Gastroesophageal sphincter (tissue), 4 donors: ENCODE measurements at regions not wholly inside any gene's neighbourhood (a gene's known extent, or its start where the extent isn't known, plus 50 kb on each side); places are given as distances from the start of the nearest gene placed in this dataset.

Experiments
- ATAC-seq: fragments of 150-250 bp; one replicate; pipeline ENCODE4 v1.9.1; 2016; ENCODE audit warnings: mild to moderate bottlenecking, moderate library complexity
- H3K27ac ChIP-seq, 4 donors: fragments of 200-600 bp; sonication (generic) in 3 of 4; 1 replicate in 3 of 4; 2 replicates in 1 of 4; pipeline ENCODE4 v1.5.1; 2016 to 2019
- H3K27me3 ChIP-seq: fragments of 200-600 bp; sonication (generic); one replicate; pipeline ENCODE4 v1.5.1; 2019
- H3K36me3 ChIP-seq, 2 donors: fragments of 200-600 bp; sonication (generic); one replicate each; pipeline ENCODE4 v1.5.1; 2019; ENCODE audit warnings: control low read depth in 1 of 2
- H3K4me1 ChIP-seq, 3 donors: fragments of 200-600 bp; sonication (generic); 1 replicate in 2 of 3; 2 replicates in 1 of 3; pipeline ENCODE4 v1.5.1; 2016 to 2019; ENCODE audit warnings: control low read depth in 2 of 3
- H3K4me3 ChIP-seq, 2 donors: fragments of 200-600 bp; sonication (generic); one replicate each; pipeline ENCODE4 v1.5.1; 2019; ENCODE audit warnings: mild to moderate bottlenecking in 1 of 2, moderate library complexity in 1 of 2
- H3K9me3 ChIP-seq, 3 donors: fragments of 200-600 bp; sonication (generic); one replicate each; pipeline ENCODE4 v1.5.1; 2017 to 2019; ENCODE audit warnings: control low read depth in 2 of 3
- CTCF ChIP-seq, 4 experiments: fragments of 200-600 bp in 2 of 4; fragments of 450-650 bp in 2 of 4; sonication (generic) in 1 of 4; IDR thresholded peaks; one replicate each; pipeline ENCODE4 v1.5.1; 2017 to 2019; ENCODE audit warnings: antibody characterized with exemption in 4 of 4, mild to moderate bottlenecking in 2 of 4, moderate library complexity in 2 of 4
- EP300 ChIP-seq: sonication (generic); formaldehyde crosslinking; IDR thresholded peaks from one replicate; pipeline ENCODE4 v1.6.1; 2017; ENCODE audit warnings: antibody characterized with exemption, mild to moderate bottlenecking
- POLR2A ChIP-seq, 2 donors: fragments of 450-650 bp; IDR thresholded peaks; one replicate each; pipeline ENCODE4 v1.6.1; 2017; ENCODE audit warnings: antibody characterized with exemption in 2 of 2, mild to moderate bottlenecking in 2 of 2, moderate library complexity in 1 of 2
- POLR2AphosphoS5 ChIP-seq: sonication (generic); formaldehyde crosslinking; IDR thresholded peaks from one replicate; pipeline ENCODE4 v1.6.1; 2017; ENCODE audit warnings: antibody characterized with exemption
- WGBS, 2 donors: methylation state at CpG; one replicate each; pipeline ENCODE4 v1.1.5; 2018; ENCODE audit warnings: low coverage in 1 of 2; 5-methylcytosine and 5-hydroxymethylcytosine counted together

GRCh38 chr6:76416821-76417605 is 344.6 kb upstream of the IMPG1 start:
- no peak for TF ChIP-seq POLR2AphosphoS5
- no peak for TF ChIP-seq EP300
- TF ChIP-seq POLR2A (IDR thresholded peaks at IDR 0.05), result no peak
- TF ChIP-seq CTCF (IDR thresholded peaks at IDR 0.05), result no peak
- Histone ChIP-seq H3K27ac (no peak overlapping the region), H3K27me3 (no peaks in the 10 kb centered on the region), H3K4me1 (no peaks in the 10 kb centered on the region), H3K9me3 (no peaks in the 10 kb centered on the region), H3K4me3 (no peak overlapping the region), H3K36me3 (no peaks in the 10 kb centered on the region)
- no peak for ATAC-seq
- 18 to 40% methylated on average over 4 to 5 of the region's 5 CpGs for WGBS, 2 donors

GRCh38 chr6:76403064-76403463 is 330.6 kb upstream of the IMPG1 start:
- Histone ChIP-seq H3K36me3 (no peaks in the 10 kb centered on the region), H3K4me3 (no peak overlapping the region), H3K27me3 (no peaks in the 10 kb centered on the region), H3K4me1 (no peaks in the 10 kb centered on the region), H3K9me3 (no peaks in the 10 kb centered on the region), H3K27ac (no peak overlapping the region)
- no peak for TF ChIP-seq POLR2A (IDR thresholded peaks at IDR 0.05)
- no peak for TF ChIP-seq POLR2AphosphoS5
- no peak for TF ChIP-seq EP300
- TF ChIP-seq CTCF (IDR thresholded peaks at IDR 0.05), result no peak
- no peak for ATAC-seq

- WGBS, 2 donors, result 23 to 40% methylated on average over 1 of the region's 1 CpG
- Histone ChIP-seq H3K4me1 (no peaks in the 10 kb centered on the region), H3K27me3 (no peaks in the 10 kb centered on the region), H3K4me3 (no peak overlapping the region), H3K27ac (no peak overlapping the region), H3K9me3 (peaks cover 0 to 2% (median 0%) of the 10 kb centered on the region in 3 donors), H3K36me3 (no peaks in the 10 kb centered on the region)
- TF ChIP-seq EP300 (no peak), POLR2AphosphoS5 (no peak), CTCF (IDR thresholded peaks at IDR 0.05) (no peak), POLR2A (IDR thresholded peaks at IDR 0.05) (no peak)
- ATAC-seq, result no peak
These were observed 325.5 kb upstream of the IMPG1 start for GRCh38 chr6:76397966-76398365.

GRCh38 chr6:76382201-76382600 is 309.7 kb upstream of the IMPG1 start:
- H3K9me3 ChIP-seq, result peaks cover 0 to 32% (median 0%) of the 10 kb centered on the region in 3 donors
- 57% methylated on average over 1 of the region's 1 CpG; no CpG with 5 or more reads in 1 of the 2 donors for WGBS, 2 donors
- no peaks in the 10 kb centered on the region for H3K36me3 ChIP-seq
- no peak overlapping the region for H3K4me3 ChIP-seq
- TF ChIP-seq POLR2A (IDR thresholded peaks at IDR 0.05) (no peak), EP300 (no peak), CTCF (IDR thresholded peaks at IDR 0.05) (no peak), POLR2AphosphoS5 (no peak)
- H3K4me1 ChIP-seq, result no peaks in the 10 kb centered on the region
- H3K27me3 ChIP-seq, result no peaks in the 10 kb centered on the region
- no peak overlapping the region for H3K27ac ChIP-seq
- ATAC-seq, result no peak

GRCh38 chr6:76381612-76382011 is 309.1 kb upstream of the IMPG1 start:
- 50% methylated on average over 1 to 2 of the region's 2 CpGs for WGBS, 2 donors
- Histone ChIP-seq H3K4me1 (no peaks in the 10 kb centered on the region), H3K9me3 (peaks cover 0 to 32% (median 0%) of the 10 kb centered on the region in 3 donors), H3K27ac (no peak overlapping the region), H3K4me3 (no peak overlapping the region), H3K36me3 (no peaks in the 10 kb centered on the region), H3K27me3 (no peaks in the 10 kb centered on the region)
- no peak for ATAC-seq
- no peak for TF ChIP-seq EP300
- TF ChIP-seq CTCF (IDR thresholded peaks at IDR 0.05), result no peak
- TF ChIP-seq POLR2AphosphoS5, result no peak
- TF ChIP-seq POLR2A (IDR thresholded peaks at IDR 0.05), result no peak
